Mesenchymal stem cell (in vitro differentiated cells and primary cell): ENCODE measurements at regions not wholly inside any gene's neighbourhood (a gene's known extent, or its start where the extent isn't known, plus 50 kb on each side); places are given as distances from the start of the nearest gene placed in this dataset.
A peak's percentile ranks its signal among the peaks of the same experiment; 100 is the strongest.

Source experiments
- DNase-seq: peaks from one replicate; pipeline ENCODE4 v3.0.0-alpha.2; 2013
- H2AFZ ChIP-seq: one replicate; pipeline ENCODE4 v1.6.1; 2013; ENCODE audit warnings: low read depth, mild to moderate bottlenecking, control low read depth, inconsistent platforms, low read length, moderate library complexity
- H2AK5ac ChIP-seq: 2 replicates; pipeline ENCODE4 v1.6.1; 2013; ENCODE audit warnings: low read length, moderate library complexity, mild to moderate bottlenecking, inconsistent platforms; ENCODE audit not compliant: severe bottlenecking
- H2BK120ac ChIP-seq: one replicate; pipeline ENCODE4 v1.6.1; 2013; ENCODE audit warnings: low read depth, mild to moderate bottlenecking, inconsistent platforms, low read length, moderate library complexity
- H2BK12ac ChIP-seq, 2 experiments: one replicate each; pipeline ENCODE4 v1.6.1; 2013; ENCODE audit warnings: inconsistent platforms in 2 of 2, low read length in 2 of 2, mild to moderate bottlenecking in 2 of 2, moderate library complexity in 2 of 2, control low read depth in 1 of 2
- H2BK15ac ChIP-seq: one replicate; pipeline ENCODE4 v1.6.1; 2013; ENCODE audit warnings: mild to moderate bottlenecking, low read depth, inconsistent platforms; ENCODE audit not compliant: poor library complexity, severe bottlenecking
- H2BK5ac ChIP-seq: 2 replicates; pipeline ENCODE4 v1.6.1; 2013; ENCODE audit warnings: low read depth, mild to moderate bottlenecking, low read length, control low read depth, inconsistent platforms; ENCODE audit not compliant: poor library complexity, severe bottlenecking
- H3K14ac ChIP-seq, 2 experiments: one replicate each; pipeline ENCODE4 v1.6.1; 2013; ENCODE audit warnings: inconsistent platforms in 2 of 2, low read length in 2 of 2, control low read depth in 1 of 2, mild to moderate bottlenecking in 1 of 2, moderate library complexity in 1 of 2
- H3K18ac ChIP-seq, 2 experiments: one replicate each; pipeline ENCODE4 v1.6.1; 2013; ENCODE audit warnings: inconsistent platforms in 2 of 2, low read length in 2 of 2, control low read depth in 1 of 2, low read depth in 1 of 2, mild to moderate bottlenecking in 1 of 2
- H3K23ac ChIP-seq, 2 experiments: one replicate each; pipeline ENCODE4 v1.6.1; 2013; ENCODE audit warnings: inconsistent platforms in 2 of 2, low read length in 2 of 2, mild to moderate bottlenecking in 2 of 2, moderate library complexity in 2 of 2, control low read depth in 1 of 2
- H3K27ac ChIP-seq: 2 replicates; pipeline ENCODE4 v1.5.1; 2013; ENCODE audit warnings: mild to moderate bottlenecking, moderate library complexity, low read length, control low read depth, inconsistent platforms; ENCODE audit not compliant: poor library complexity, severe bottlenecking
- H3K27me3 ChIP-seq, 2 experiments: 2 replicates each; pipeline versions ENCODE4 v1.6.1 to v1.7.0; 2013; ENCODE audit warnings: low read length in 2 of 2, mild to moderate bottlenecking in 2 of 2, moderate library complexity in 2 of 2, control low read depth in 1 of 2, inconsistent platforms in 1 of 2; ENCODE audit not compliant: control insufficient read depth in 1 of 2, insufficient read depth in 1 of 2
- H3K36me3 ChIP-seq, 2 experiments: 2 replicates each; pipeline versions ENCODE4 v1.6.1 to v1.7.0; 2013; ENCODE audit warnings: low read length in 2 of 2, control low read depth in 1 of 2, inconsistent platforms in 1 of 2, low read depth in 1 of 2, mild to moderate bottlenecking in 1 of 2; ENCODE audit not compliant: insufficient read depth in 2 of 2, control insufficient read depth in 1 of 2
- H3K4ac ChIP-seq, 2 experiments: one replicate each; pipeline ENCODE4 v1.6.1; 2013; ENCODE audit warnings: inconsistent platforms in 2 of 2, low read length in 2 of 2, mild to moderate bottlenecking in 2 of 2, moderate library complexity in 2 of 2, control low read depth in 1 of 2, low read depth in 1 of 2
- H3K4me1 ChIP-seq: 2 replicates; pipeline ENCODE4 v1.6.1; 2013; ENCODE audit warnings: low read depth, low read length, control low read depth; ENCODE audit not compliant: control insufficient read depth, insufficient read depth
- H3K4me2 ChIP-seq: 2 replicates; pipeline ENCODE4 v1.6.1; 2013; ENCODE audit warnings: low read length, mild to moderate bottlenecking, inconsistent platforms; ENCODE audit not compliant: poor library complexity, severe bottlenecking
- H3K4me3 ChIP-seq, 2 experiments: 2 replicates each; pipeline versions ENCODE4 v1.5.1 to v1.7.0; 2013; ENCODE audit warnings: low read length in 2 of 2, mild to moderate bottlenecking in 2 of 2, control low read depth in 1 of 2, low read depth in 1 of 2; ENCODE audit not compliant: insufficient read depth in 1 of 2
- H3K79me1 ChIP-seq: replicated peaks from 2 replicates; pipeline ENCODE4 v1.6.1; 2013; ENCODE audit warnings: mild to moderate bottlenecking, control low read depth, low read length, inconsistent platforms; ENCODE audit not compliant: poor library complexity, severe bottlenecking
- H3K9ac ChIP-seq: 2 replicates; pipeline ENCODE4 v1.7.0; 2013; ENCODE audit warnings: mild to moderate bottlenecking, low read length, moderate library complexity
- H3K9me3 ChIP-seq: 2 replicates; pipeline ENCODE4 v1.7.0; 2013; ENCODE audit warnings: mild to moderate bottlenecking, low read length; ENCODE audit not compliant: control insufficient read depth
- H4K8ac ChIP-seq: one replicate; pipeline ENCODE4 v1.6.1; 2013; ENCODE audit warnings: inconsistent platforms, mild to moderate bottlenecking, low read length, moderate library complexity
- H4K91ac ChIP-seq: one replicate; pipeline ENCODE4 v1.6.1; 2013; ENCODE audit warnings: mild to moderate bottlenecking, low read length, inconsistent platforms
- WGBS: methylation state at CpG from one replicate; pipeline ENCODE4 v1.1.7; 2013; ENCODE audit warnings: mixed read lengths; 5-methylcytosine and 5-hydroxymethylcytosine counted together

DNA sequence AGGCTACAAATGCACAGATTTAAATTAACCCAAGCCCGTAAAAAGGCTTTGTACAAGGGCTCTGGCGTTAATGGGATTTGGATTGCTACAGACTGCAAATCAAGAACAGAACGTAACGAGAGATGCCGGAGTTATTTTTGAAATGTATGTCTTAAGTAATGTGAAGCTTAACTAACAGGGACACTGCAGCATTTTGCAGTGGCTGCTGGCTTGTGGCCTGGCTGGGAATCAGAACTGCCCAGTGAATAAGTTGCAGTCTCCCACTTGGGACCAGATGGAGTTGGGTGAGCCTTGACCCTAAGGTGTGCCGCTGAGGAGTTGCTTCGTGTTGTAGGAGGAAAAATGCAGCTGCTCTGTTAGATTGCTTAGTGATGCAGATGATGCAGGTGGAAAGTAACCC, 318.4 kb downstream of the DHX15 start:
- Histone ChIP-seq H3K4me1 (no peaks in the 10 kb centered on the region), H2AK5ac (no peak overlapping the region), H3K9me3 (no peaks in the 10 kb centered on the region), H4K8ac (no peak overlapping the region), H3K9ac (no peak overlapping the region), H3K27ac (no peak overlapping the region), H2BK120ac (no peak overlapping the region), H3K14ac (no peak overlapping the region), H3K18ac (no peak overlapping the region), H3K79me1 (no peaks in the 10 kb centered on the region), H3K23ac (no peak overlapping the region), H3K4me3 (no peak overlapping the region), H2BK5ac (no peak overlapping the region), H3K27me3 (no peaks in the 10 kb centered on the region), H3K36me3 (no peaks in the 10 kb centered on the region), H3K4ac (no peak overlapping the region), H2BK12ac (no peak overlapping the region), H4K91ac (no peak overlapping the region), H2BK15ac (no peak overlapping the region), H3K4me2 (no peak overlapping the region), H2AFZ (no peak overlapping the region)
- no peak for DNase-seq
- WGBS: 85% methylated on average over 7 of the region's 7 CpGs

DNA sequence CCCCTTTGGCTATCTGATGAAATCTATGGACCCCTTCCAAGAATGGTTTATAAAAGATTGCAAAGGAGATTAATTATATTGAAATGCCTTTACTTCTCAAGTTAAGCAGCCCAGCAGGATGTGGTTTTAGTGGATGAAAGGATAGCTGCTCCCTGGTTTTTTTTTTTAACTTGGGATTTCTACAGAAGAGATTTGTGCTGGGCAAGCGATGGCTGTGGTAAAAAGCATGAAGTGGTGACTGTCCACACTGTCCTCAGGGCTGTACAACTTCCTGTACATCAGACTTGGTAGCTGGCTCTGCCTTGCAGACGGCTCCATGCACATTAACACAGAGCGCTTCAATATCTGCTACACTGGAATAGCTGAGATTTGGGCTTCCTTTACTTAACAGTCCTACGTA, 321.7 kb downstream of the DHX15 start:
- no peaks in the 10 kb centered on the region for H3K4me1 ChIP-seq
- H2BK12ac ChIP-seq: no peak overlapping the region
- H3K79me1 ChIP-seq: no peaks in the 10 kb centered on the region
- H3K4ac ChIP-seq: no peak overlapping the region
- H4K8ac ChIP-seq: no peak overlapping the region
- H2BK15ac ChIP-seq: no peak overlapping the region
- H2BK120ac ChIP-seq: no peak overlapping the region
- H3K27me3 ChIP-seq: no peaks in the 10 kb centered on the region
- no peak overlapping the region for H2BK5ac ChIP-seq
- DNase-seq: peak; percentile 5
- no peak overlapping the region for H3K27ac ChIP-seq
- no peaks in the 10 kb centered on the region for H3K9me3 ChIP-seq
- H3K14ac ChIP-seq: no peak overlapping the region
- no peaks in the 10 kb centered on the region for H3K36me3 ChIP-seq
- no peak overlapping the region for H3K4me3 ChIP-seq
- no peak overlapping the region for H3K18ac ChIP-seq
- H3K23ac ChIP-seq: no peak overlapping the region
- no peak overlapping the region for H4K91ac ChIP-seq
- H2AFZ ChIP-seq: no peak overlapping the region
- no peak overlapping the region for H3K4me2 ChIP-seq
- no peak overlapping the region for H2AK5ac ChIP-seq
- WGBS: 83% methylated on average over 3 of the region's 4 CpGs
- H3K9ac ChIP-seq: no peak overlapping the region

DNA sequence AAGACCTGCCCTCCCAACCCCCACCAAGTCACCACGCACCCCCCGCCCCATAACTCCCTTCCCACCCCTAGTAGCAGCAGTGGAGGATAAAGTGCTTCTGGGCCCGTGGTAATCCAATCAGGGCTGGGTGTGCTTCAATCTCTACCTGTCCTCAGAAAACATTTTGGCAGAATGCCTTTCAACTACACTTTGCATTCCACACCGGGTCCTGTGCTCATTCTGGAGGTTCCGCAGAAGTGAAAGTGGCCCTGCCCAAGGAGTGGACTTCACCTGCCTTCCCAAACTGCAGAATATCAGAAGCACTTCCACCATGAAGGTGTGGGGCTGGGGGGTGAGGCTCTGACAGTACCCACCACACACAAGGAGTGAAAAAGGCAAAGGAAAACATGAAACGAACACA, 322.3 kb downstream of the DHX15 start:
- no peak overlapping the region for H3K4ac ChIP-seq
- H2AFZ ChIP-seq: no peak overlapping the region
- no peak overlapping the region for H3K14ac ChIP-seq
- no peak overlapping the region for H2BK15ac ChIP-seq
- H2AK5ac ChIP-seq: no peak overlapping the region
- no peak overlapping the region for H3K4me3 ChIP-seq
- H3K36me3 ChIP-seq: no peaks in the 10 kb centered on the region
- no peak overlapping the region for H3K18ac ChIP-seq
- H3K23ac ChIP-seq: no peak overlapping the region
- no peaks in the 10 kb centered on the region for H3K79me1 ChIP-seq
- H2BK120ac ChIP-seq: no peak overlapping the region
- no peaks in the 10 kb centered on the region for H3K9me3 ChIP-seq
- no peak overlapping the region for H2BK5ac ChIP-seq
- 73% methylated on average over 6 of the region's 6 CpGs for WGBS
- no peak overlapping the region for H3K4me2 ChIP-seq
- no peak overlapping the region for H3K27ac ChIP-seq
- H3K27me3 ChIP-seq: no peaks in the 10 kb centered on the region
- H4K8ac ChIP-seq: no peak overlapping the region
- no peaks in the 10 kb centered on the region for H3K4me1 ChIP-seq
- H4K91ac ChIP-seq: no peak overlapping the region
- DNase-seq: no peak
- H2BK12ac ChIP-seq: no peak overlapping the region
- no peak overlapping the region for H3K9ac ChIP-seq

DNA sequence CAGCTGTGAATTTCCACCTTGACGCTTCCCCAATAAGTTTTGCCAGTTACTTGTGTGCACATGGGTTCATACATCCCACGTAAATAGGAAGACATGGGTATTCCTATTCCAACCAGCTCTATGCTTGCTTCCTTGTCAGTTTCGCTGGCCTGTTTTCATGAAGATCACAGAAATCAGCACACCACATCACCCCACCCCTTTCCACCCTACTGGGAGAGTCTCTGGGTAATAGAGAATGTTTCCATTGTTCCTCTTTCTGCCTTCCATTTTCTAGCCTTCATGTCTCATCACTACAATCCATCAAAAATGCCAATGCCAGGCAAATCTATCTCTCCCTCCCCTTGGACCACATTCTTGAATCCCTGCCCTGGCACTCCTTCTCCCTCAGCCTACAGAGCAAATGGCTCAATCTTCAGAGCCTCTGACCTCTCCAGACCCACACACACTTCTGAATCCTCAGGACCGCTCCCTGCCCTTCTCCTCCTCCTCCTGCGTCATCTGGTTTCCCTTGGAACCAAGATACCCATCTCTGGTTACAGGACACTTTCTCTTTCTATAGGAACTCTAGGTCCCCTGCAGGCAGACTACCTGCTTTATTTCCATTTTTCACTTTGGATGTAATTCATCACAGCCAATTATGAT, 323.3 kb downstream of the DHX15 start:
- Histone ChIP-seq H3K18ac (no peak overlapping the region), H3K9me3 (no peaks in the 10 kb centered on the region)
- WGBS: 85% methylated on average over 4 of the region's 5 CpGs

More for the DNA sequence above, 323.3 kb downstream of the DHX15 start:
- H3K79me1 ChIP-seq: no peaks in the 10 kb centered on the region
- no peak overlapping the region for H2BK15ac ChIP-seq
- H3K36me3 ChIP-seq: no peaks in the 10 kb centered on the region
- H3K4me1 ChIP-seq: no peaks in the 10 kb centered on the region
- no peak overlapping the region for H3K4me3 ChIP-seq
- H4K8ac ChIP-seq: peak overlapping the region; percentile 8
- H3K23ac ChIP-seq: no peak overlapping the region
- H3K27me3 ChIP-seq: no peaks in the 10 kb centered on the region
- no peak overlapping the region for H2AK5ac ChIP-seq
- H3K4ac ChIP-seq: no peak overlapping the region
- H3K27ac ChIP-seq: no peak overlapping the region
- no peak overlapping the region for H3K4me2 ChIP-seq
- no peak overlapping the region for H2AFZ ChIP-seq
- H2BK12ac ChIP-seq: peak overlapping the region in 1 of 2 experiments; percentile 48
- H3K14ac ChIP-seq: no peak overlapping the region
- no peak overlapping the region for H3K9ac ChIP-seq
- no peak for DNase-seq
- no peak overlapping the region for H2BK5ac ChIP-seq
- no peak overlapping the region for H4K91ac ChIP-seq
- no peak overlapping the region for H2BK120ac ChIP-seq
